M059J (cell line): ENCODE measurements at regions not wholly inside any gene's neighbourhood (a gene's known extent, or its start where the extent isn't known, plus 50 kb on each side); places are given as distances from the start of the nearest gene placed in this dataset.

Experiments used
- DNase-seq: peaks from one replicate; pipeline ENCODE4 v3.0.0-alpha.2; 2012; ENCODE audit warnings: low read depth

- peak; percentile 22 for DNase-seq
Measured at GRCh38 chr6:113031591-113032238, 684.6 kb downstream of the RFPL4B start.

DNA sequence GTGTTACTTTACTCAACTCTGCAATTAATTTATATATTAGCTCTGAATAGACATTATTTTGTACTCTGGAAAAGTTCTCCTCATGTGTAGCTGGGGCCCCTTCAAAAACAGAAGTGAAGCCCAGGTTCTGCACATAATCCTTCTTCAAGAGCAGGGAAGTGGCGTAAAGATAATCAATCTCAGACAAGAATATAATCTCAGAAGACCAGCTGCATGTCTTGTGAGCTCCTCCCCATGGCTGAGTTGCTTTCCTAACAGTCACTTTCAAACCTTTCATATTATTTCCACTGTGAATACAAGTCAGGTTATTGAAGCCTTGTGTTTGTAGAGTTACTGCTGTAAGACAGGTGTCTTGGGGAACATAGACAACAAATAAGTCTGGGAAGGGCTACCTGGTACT, 691.9 kb downstream of the RFPL4B start:
- DNase-seq: no peak

DNA sequence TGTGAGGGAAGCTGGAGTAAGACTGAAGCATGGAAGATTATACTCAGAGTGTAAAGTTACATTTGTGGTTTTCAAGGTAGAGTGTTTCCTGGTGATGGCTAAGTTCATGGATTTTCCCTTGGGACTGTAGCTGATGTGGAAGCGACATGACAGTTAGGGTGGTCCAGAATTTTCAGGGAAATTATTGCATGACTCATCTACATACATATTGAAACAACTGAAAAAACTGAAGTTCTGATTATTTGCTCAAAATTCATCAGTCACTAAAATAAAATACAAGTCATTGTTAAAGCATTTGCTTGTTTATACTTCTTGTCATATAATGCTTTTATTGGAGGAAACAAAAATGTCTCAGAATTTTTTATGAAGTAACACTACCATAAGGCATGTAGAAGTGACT, 700.0 kb downstream of the RFPL4B start:
- DNase-seq: peak; percentile 86

GRCh38 chr6:113047932-113048331, 700.8 kb downstream of the RFPL4B start:
- DNase-seq: peak; percentile 68

DNA sequence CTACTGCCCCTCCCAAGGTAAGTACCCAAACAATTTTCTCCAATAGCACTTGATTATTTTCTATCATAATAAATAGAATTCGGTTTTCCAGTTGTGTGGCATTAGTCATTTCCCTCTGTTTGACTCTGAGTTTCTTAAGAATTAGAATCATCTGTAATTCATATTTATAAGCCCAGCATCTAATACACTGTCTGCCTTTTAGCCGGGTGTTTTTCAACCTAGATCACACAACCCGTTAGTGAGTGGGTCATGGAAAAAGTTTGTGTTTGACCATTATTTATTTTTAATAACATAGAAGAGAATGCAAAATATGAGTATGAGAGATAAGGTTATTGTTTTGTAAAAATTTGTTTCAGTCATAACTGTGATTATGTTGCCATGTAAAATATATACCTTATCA, 701.6 kb downstream of the RFPL4B start:
- no peak for DNase-seq

- DNase-seq: peak; percentile 32
Measured at GRCh38 chr6:113049190-113049589, 702.1 kb downstream of the RFPL4B start.

- peak; percentile 79 for DNase-seq
Measured at GRCh38 chr6:113050010-113050858, 703.1 kb downstream of the RFPL4B start.

GRCh38 chr6:113050979-113051378, 703.8 kb downstream of the RFPL4B start:
- no peak for DNase-seq

- no peak for DNase-seq
Measured at GRCh38 chr6:113052506-113052905, 705.4 kb downstream of the RFPL4B start.

GRCh38 chr6:113055061-113055460, 707.9 kb downstream of the RFPL4B start:
- DNase-seq: no peak

GRCh38 chr6:113055998-113056397, 708.9 kb downstream of the RFPL4B start:
- DNase-seq: no peak

- DNase-seq: peak; percentile 38
Measured at GRCh38 chr6:113057567-113058053, 710.5 kb downstream of the RFPL4B start.

GRCh38 chr6:113060664-113061063, 713.5 kb downstream of the RFPL4B start:
- DNase-seq: no peak

DNA sequence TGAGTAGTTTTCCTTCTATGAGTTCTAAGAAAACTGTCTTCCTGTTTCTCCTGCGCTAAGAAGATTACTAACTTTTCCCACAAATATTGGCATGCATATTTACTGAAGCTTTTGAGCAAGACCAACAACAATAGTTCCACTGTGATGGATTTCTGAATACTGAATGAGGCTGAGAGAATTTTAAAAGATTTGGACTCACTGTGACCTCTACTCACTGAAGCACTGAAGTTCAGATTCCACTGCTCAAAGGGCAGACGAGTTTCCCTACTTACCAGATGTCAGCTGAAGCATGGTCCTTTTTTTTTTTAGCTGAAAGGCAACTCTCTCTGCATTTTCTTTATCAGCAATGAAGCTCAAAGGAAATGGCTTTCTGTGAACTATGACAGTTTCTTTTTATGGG, 718.5 kb downstream of the RFPL4B start:
- peak; percentile 83 for DNase-seq

DNA sequence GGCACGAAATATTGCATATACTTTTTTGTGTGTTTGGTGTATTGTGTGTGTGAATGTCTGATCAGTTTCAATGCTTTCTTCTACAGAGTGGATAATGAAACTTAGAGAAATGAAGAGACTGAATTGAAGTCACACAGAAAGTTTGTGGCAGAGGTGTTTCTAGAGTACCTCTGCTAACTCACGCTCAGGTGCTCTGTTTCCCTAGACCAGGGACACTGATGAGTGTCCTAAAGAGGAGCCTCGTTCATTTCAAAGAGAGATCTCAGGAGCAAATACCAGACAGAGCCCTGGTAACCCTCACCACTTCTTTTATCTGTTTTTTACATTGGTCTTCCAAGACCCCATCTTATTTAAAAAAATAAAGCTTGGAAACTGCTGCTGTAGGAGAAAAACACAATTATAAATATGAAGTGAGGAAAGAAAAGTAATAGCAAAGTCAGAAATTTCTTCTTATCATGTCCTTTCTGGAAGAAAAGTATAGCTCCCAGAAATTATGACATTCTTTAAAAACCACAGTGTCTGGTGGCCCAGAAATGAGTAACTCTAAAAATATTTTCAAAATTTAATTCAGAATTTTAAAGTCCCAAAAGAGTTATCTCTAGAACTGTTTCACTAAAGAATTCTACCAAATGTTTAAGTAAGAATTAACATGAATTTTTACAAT, 720.6 kb downstream of the RFPL4B start:
- DNase-seq: peak; percentile 73

GRCh38 chr6:113068570-113068969, 721.4 kb downstream of the RFPL4B start:
- no peak for DNase-seq

GRCh38 chr6:113070681-113071080, 723.6 kb downstream of the RFPL4B start:
- DNase-seq: peak; percentile 89

- peak; percentile 80 for DNase-seq
Measured at GRCh38 chr6:113073611-113074191, 726.6 kb downstream of the RFPL4B start.

DNA sequence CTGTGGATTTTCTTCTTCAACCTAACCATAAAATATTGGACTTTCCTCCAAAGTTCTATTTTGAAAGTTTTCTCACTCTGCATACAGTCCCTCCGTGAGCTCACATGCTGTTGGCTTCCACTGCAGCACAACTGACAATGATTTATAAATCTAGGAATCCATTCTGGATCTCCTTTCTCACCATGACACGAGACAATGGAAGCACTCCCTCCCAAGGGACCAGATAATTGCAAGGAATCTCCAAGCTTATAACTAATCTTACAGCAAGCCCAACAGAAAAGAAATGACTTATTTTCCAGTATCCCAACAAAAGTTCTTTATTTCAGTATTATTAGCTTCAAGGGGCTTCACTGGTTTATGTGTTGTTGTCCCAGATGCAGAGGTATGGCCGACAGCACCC, 729.0 kb downstream of the RFPL4B start:
- DNase-seq: no peak

DNA sequence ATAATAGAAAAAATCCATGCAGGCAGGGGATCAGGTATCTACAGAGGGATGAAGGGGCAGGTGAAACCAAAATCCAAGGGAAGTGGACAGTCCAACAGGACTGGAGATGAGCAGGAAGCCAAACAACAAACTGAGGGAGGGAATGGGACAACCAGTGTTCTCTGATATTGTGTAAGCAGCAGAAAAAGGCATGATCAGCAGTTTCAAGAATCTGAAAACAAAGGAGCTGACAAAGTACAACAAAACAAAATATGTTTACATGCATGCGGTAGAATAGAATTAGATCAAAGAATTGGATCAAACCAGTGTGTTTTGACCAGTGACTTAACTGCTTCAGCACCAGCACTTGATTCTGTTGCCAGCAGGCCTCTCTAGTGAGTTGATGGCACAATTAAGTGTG, 729.7 kb downstream of the RFPL4B start:
- no peak for DNase-seq

DNA sequence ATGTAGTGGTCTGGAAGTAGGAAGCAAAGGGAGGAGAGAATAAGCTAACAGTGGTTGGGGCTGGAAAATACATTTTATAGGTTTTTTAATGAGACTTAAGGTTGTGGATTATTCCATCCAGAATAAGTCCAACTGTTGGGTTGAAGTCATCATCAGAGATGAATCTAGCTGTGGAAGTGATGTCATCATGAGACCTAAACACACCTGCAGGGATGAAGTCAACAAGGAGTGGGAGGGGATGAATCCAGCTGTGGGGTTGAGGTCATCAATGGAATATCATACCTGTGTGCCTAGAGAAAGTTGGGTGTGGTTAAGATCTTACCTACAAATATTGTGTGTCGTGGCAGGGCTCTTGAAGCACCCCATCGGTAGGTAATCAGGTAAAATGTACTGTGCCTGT, 730.7 kb downstream of the RFPL4B start:
- no peak for DNase-seq

GRCh38 chr6:113078791-113079190, 731.7 kb downstream of the RFPL4B start:
- DNase-seq: no peak
